IMR-90 (cell line): ENCODE measurements at regions not wholly inside any gene's neighbourhood (a gene's known extent, or its start where the extent isn't known, plus 50 kb on each side); places are given as distances from the start of the nearest gene placed in this dataset.

Experiments
- ATAC-seq: fragments of 200-7000 bp; cut with Tn5 transposase; 2 replicates; pipeline ENCODE4 v1.9.1; 2020; ENCODE audit warnings: low read depth, mild to moderate bottlenecking, moderate library complexity
- BruUV-seq: library from RNA; stranded (reverse); fragments of 400-500 nt; replicated peaks from 2 replicates; lab custom pipeline; 2021; lab: Mats Ljungman, UMichigan
- CTCF ChIA-PET: fragments of 300-600 bp; formaldehyde crosslinking; extraction: SDS; loops from one replicate; lab custom pipeline; 2021; ENCODE audit warnings: antibody characterized with exemption; lab: Yijun Ruan, JAX
- POLR2A ChIA-PET: fragments of 300-600 bp; sonication (Branson Sonifier 250); formaldehyde crosslinking; loops from one replicate; lab custom pipeline; 2022; ENCODE audit warnings: antibody characterized with exemption; ENCODE audit not compliant: unreplicated experiment; lab: Charles Lee
- DNase-seq: peaks from one replicate; pipeline ENCODE4 v3.0.0; 2013
- H2AFZ ChIP-seq: replicated peaks from 2 replicates; pipeline ENCODE3; 2013; ENCODE audit warnings: low read length, mild to moderate bottlenecking; ENCODE audit not compliant: poor library complexity
- H2AK5ac ChIP-seq: 2 replicates; pipeline ENCODE4 v1.6.1; 2013; ENCODE audit warnings: low read depth, low read length, inconsistent platforms
- H2AK9ac ChIP-seq: replicated peaks from 2 replicates; pipeline ENCODE3; 2013; ENCODE audit warnings: mild to moderate bottlenecking, low read depth, low read length, moderate library complexity; ENCODE audit not compliant: poor library complexity
- H2BK120ac ChIP-seq: 2 replicates; pipeline ENCODE4 v1.6.1; 2013; ENCODE audit warnings: low read depth, low read length, inconsistent platforms
- H2BK15ac ChIP-seq: 3 replicates; pipeline ENCODE4 v1.6.1; 2013; ENCODE audit warnings: low read depth, low read length, inconsistent platforms
- H2BK20ac ChIP-seq: 2 replicates; pipeline ENCODE4 v1.6.1; 2013; ENCODE audit warnings: low read depth, mild to moderate bottlenecking, inconsistent platforms, low read length, moderate library complexity
- H2BK5ac ChIP-seq: 2 replicates; pipeline ENCODE4 v1.6.1; 2013; ENCODE audit warnings: mild to moderate bottlenecking, low read depth, low read length, inconsistent platforms; ENCODE audit not compliant: poor library complexity, severe bottlenecking
- H3K14ac ChIP-seq: replicated peaks from 2 replicates; pipeline ENCODE4 v1.6.1; 2013; ENCODE audit warnings: low read depth, low read length, inconsistent platforms
- H3K18ac ChIP-seq: 2 replicates; pipeline ENCODE4 v1.6.1; 2013; ENCODE audit warnings: low read depth, low read length, control low read depth
- H3K23ac ChIP-seq: 2 replicates; pipeline ENCODE4 v1.6.1; 2013; ENCODE audit warnings: low read depth, low read length, inconsistent platforms
- H3K27ac ChIP-seq: 2 replicates; pipeline ENCODE4 v1.5.1; 2013; ENCODE audit warnings: mild to moderate bottlenecking, control low read depth, low read length; ENCODE audit not compliant: insufficient read depth
- H3K27me3 ChIP-seq: 2 replicates; pipeline ENCODE4 v1.6.1; 2013; ENCODE audit warnings: low read length; ENCODE audit not compliant: control insufficient read depth, insufficient read depth
- H3K36me3 ChIP-seq: 2 replicates; pipeline ENCODE4 v1.6.1; 2013; ENCODE audit warnings: low read length, mixed read lengths; ENCODE audit not compliant: control insufficient read depth, insufficient read depth
- H3K4ac ChIP-seq: 2 replicates; pipeline ENCODE4 v1.6.1; 2013; ENCODE audit warnings: low read depth, low read length, inconsistent platforms
- H3K4me1 ChIP-seq: 2 replicates; pipeline ENCODE4 v1.6.1; 2013; ENCODE audit warnings: low read length, mixed read lengths; ENCODE audit not compliant: control insufficient read depth, insufficient read depth
- H3K4me2 ChIP-seq: 2 replicates; pipeline ENCODE4 v1.6.1; 2013; ENCODE audit warnings: low read depth, mild to moderate bottlenecking, control low read depth, low read length, moderate library complexity
- H3K4me3 ChIP-seq: 2 replicates; pipeline ENCODE4 v1.5.1; 2013; ENCODE audit warnings: low read depth, mild to moderate bottlenecking, control low read depth, low read length, moderate library complexity; ENCODE audit not compliant: insufficient read depth
- H3K56ac ChIP-seq: 2 replicates; pipeline ENCODE4 v1.6.1; 2013; ENCODE audit warnings: low read length, inconsistent platforms; ENCODE audit not compliant: insufficient read depth; ENCODE audit errors: extremely low read depth
- H3K79me1 ChIP-seq, 2 experiments: 2 replicates each; pipeline ENCODE4 v1.6.1; 2013; ENCODE audit warnings: low read length in 2 of 2, inconsistent platforms in 1 of 2, low read depth in 1 of 2
- H3K9ac ChIP-seq: 2 replicates; pipeline ENCODE4 v1.6.1; 2013; ENCODE audit warnings: low read depth, low read length, control low read depth
- H3K9me1 ChIP-seq: 2 replicates; pipeline ENCODE4 v1.6.1; 2013; ENCODE audit warnings: low read length, inconsistent platforms; ENCODE audit not compliant: insufficient read depth
- H3K9me3 ChIP-seq: 2 replicates; pipeline ENCODE4 v1.6.1; 2013; ENCODE audit warnings: low read length; ENCODE audit not compliant: control insufficient read depth, insufficient read depth
- H4K20me1 ChIP-seq: 2 replicates; pipeline ENCODE4 v1.6.1; 2013; ENCODE audit warnings: low read length, inconsistent platforms; ENCODE audit not compliant: insufficient read depth
- H4K5ac ChIP-seq: 2 replicates; pipeline ENCODE4 v1.6.1; 2013; ENCODE audit warnings: mild to moderate bottlenecking, low read depth, low read length, control low read depth
- H4K8ac ChIP-seq, 2 experiments: 2 replicates each; pipeline ENCODE4 v1.6.1; 2013; ENCODE audit warnings: low read depth in 2 of 2, low read length in 2 of 2, control low read depth in 1 of 2, inconsistent platforms in 1 of 2
- H4K91ac ChIP-seq: 2 replicates; pipeline ENCODE4 v1.6.1; 2013; ENCODE audit warnings: low read depth, low read length, inconsistent platforms; ENCODE audit not compliant: insufficient read depth
- BHLHE40 ChIP-seq: fragments of 150-350 bp; IDR thresholded peaks from 2 replicates; pipeline ENCODE4 v1.6.1; 2016; ENCODE audit warnings: mild to moderate bottlenecking, low read depth, low read length
- CEBPB ChIP-seq: IDR thresholded peaks from 2 replicates; pipeline ENCODE4 v1.6.1; 2012; ENCODE audit warnings: low read depth, low read length, improper control_type of control experiment
- CHD1 ChIP-seq: IDR thresholded peaks from 2 replicates; pipeline ENCODE4 v1.6.1; 2012; ENCODE audit warnings: low read depth, low read length, improper control_type of control experiment
- FOS ChIP-seq: fragments of 150-350 bp; IDR thresholded peaks from 2 replicates; pipeline ENCODE4 v1.6.1; 2016; ENCODE audit warnings: low read depth, low read length
- MAFK ChIP-seq: IDR thresholded peaks from 2 replicates; pipeline ENCODE4 v1.6.1; 2012; ENCODE audit warnings: low read depth, low read length, improper control_type of control experiment
- MAZ ChIP-seq: IDR thresholded peaks from 2 replicates; pipeline ENCODE4 v1.6.1; 2012; ENCODE audit warnings: low read depth, mild to moderate bottlenecking, low read length, improper control_type of control experiment, moderate library complexity, borderline replicate concordance
- MXI1 ChIP-seq: IDR thresholded peaks from 2 replicates; pipeline ENCODE4 v1.6.1; 2012; ENCODE audit warnings: low read depth, mild to moderate bottlenecking, low read length, moderate library complexity, borderline replicate concordance
- NFE2L2 ChIP-seq: fragments of 150-350 bp; IDR thresholded peaks from 2 replicates; pipeline ENCODE4 v1.6.1; 2016; ENCODE audit warnings: low read depth, mild to moderate bottlenecking, low read length
- POLR2A ChIP-seq: IDR thresholded peaks from 2 replicates; pipeline ENCODE4 v1.6.1; 2012; ENCODE audit warnings: mild to moderate bottlenecking, low read depth, low read length
- RAD21 ChIP-seq: IDR thresholded peaks from 2 replicates; pipeline ENCODE4 v1.6.1; 2012; ENCODE audit warnings: low read length, improper control_type of control experiment
- RCOR1 ChIP-seq: IDR thresholded peaks from 2 replicates; pipeline ENCODE4 v1.6.1; 2012; ENCODE audit warnings: mild to moderate bottlenecking, low read length, improper control_type of control experiment; ENCODE audit not compliant: insufficient replicate concordance
- RFX5 ChIP-seq: IDR thresholded peaks from 2 replicates; pipeline ENCODE4 v1.8.0; 2012; ENCODE audit warnings: low read depth, mild to moderate bottlenecking, low read length, moderate library complexity
- SMC3 ChIP-seq: fragments of 150-350 bp; IDR thresholded peaks from 2 replicates; pipeline ENCODE4 v1.6.1; 2016; ENCODE audit warnings: low read depth, mild to moderate bottlenecking, antibody characterized with exemption, low read length, moderate library complexity
- WGBS, 2 experiments: methylation state at CpG; one replicate each; pipeline versions ENCODE4 v1.1.5 to v1.1.7; 2013; ENCODE audit warnings: missing lambda C conversion rate in 2 of 2; ENCODE audit not compliant: insufficient read length in 1 of 2; ENCODE audit errors: extremely low coverage in 2 of 2; 5-methylcytosine and 5-hydroxymethylcytosine counted together
- dilution Hi-C: fragments of 300-500 bp; cut with HindIII; formaldehyde crosslinking; loops from one replicate; pipeline ENCODE4 v1.14.3; 2018; ENCODE audit warnings: low sequenced_read_pairs; ENCODE audit not compliant: unreplicated experiment
- in situ Hi-C: fragments of 300-500 bp; cut with MboI; formaldehyde crosslinking; loops from 3 replicates; pipeline ENCODE4 v1.14.3; 2019; ENCODE audit warnings: low sequenced_read_pairs, inconsistent platforms, mixed read lengths
- intact Hi-C: fragments of 100-400 bp; cut with micrococcal nuclease; formaldehyde crosslinking; loops from 2 replicates; pipeline ENCODE4 v1.10.0; 2022
- TF ChIP-seq, protein P1 (sequence below): conservative IDR thresholded peaks from 2 replicates; pipeline ENCODE4 v1.5.1; 2012; ENCODE audit warnings: mild to moderate bottlenecking, low read depth, low read length, improper control_type of control experiment
- TF ChIP-seq, protein P2 (sequence below): fragments of 150-350 bp; IDR thresholded peaks from 2 replicates; pipeline ENCODE4 v1.6.1; 2016; ENCODE audit warnings: low read depth, mild to moderate bottlenecking, low read length, moderate library complexity, borderline replicate concordance
- TF ChIP-seq, protein P3 (sequence below): fragments of 150-350 bp; IDR thresholded peaks from 2 replicates; pipeline ENCODE4 v1.6.1; 2017; ENCODE audit warnings: mild to moderate bottlenecking, antibody characterized with exemption, low read length, low read depth

- H4K8ac ChIP-seq = no peak overlapping the region
- H3K9me1 ChIP-seq = no peaks in the 10 kb centered on the region
- H4K5ac ChIP-seq = no peak overlapping the region
- H3K9ac ChIP-seq = no peak overlapping the region
- H3K23ac ChIP-seq = no peak overlapping the region
- no peak overlapping the region for H3K56ac ChIP-seq
- H2AK9ac ChIP-seq = no peak overlapping the region
- no peak for TF ChIP-seq MAZ
- TF ChIP-seq MXI1 = no peak
- no peak for TF ChIP-seq FOS
- no peak for TF ChIP-seq RFX5
- TF ChIP-seq, protein P1, sequence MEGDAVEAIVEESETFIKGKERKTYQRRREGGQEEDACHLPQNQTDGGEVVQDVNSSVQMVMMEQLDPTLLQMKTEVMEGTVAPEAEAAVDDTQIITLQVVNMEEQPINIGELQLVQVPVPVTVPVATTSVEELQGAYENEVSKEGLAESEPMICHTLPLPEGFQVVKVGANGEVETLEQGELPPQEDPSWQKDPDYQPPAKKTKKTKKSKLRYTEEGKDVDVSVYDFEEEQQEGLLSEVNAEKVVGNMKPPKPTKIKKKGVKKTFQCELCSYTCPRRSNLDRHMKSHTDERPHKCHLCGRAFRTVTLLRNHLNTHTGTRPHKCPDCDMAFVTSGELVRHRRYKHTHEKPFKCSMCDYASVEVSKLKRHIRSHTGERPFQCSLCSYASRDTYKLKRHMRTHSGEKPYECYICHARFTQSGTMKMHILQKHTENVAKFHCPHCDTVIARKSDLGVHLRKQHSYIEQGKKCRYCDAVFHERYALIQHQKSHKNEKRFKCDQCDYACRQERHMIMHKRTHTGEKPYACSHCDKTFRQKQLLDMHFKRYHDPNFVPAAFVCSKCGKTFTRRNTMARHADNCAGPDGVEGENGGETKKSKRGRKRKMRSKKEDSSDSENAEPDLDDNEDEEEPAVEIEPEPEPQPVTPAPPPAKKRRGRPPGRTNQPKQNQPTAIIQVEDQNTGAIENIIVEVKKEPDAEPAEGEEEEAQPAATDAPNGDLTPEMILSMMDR = no peak
- TF ChIP-seq NFE2L2 = no peak
- TF ChIP-seq BHLHE40 = no peak
- TF ChIP-seq RAD21 = no peak
- TF ChIP-seq, protein P2, sequence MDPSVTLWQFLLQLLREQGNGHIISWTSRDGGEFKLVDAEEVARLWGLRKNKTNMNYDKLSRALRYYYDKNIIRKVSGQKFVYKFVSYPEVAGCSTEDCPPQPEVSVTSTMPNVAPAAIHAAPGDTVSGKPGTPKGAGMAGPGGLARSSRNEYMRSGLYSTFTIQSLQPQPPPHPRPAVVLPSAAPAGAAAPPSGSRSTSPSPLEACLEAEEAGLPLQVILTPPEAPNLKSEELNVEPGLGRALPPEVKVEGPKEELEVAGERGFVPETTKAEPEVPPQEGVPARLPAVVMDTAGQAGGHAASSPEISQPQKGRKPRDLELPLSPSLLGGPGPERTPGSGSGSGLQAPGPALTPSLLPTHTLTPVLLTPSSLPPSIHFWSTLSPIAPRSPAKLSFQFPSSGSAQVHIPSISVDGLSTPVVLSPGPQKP = no peak
- TF ChIP-seq POLR2A = no peak
- no peak for TF ChIP-seq MAFK
- no peak for TF ChIP-seq RCOR1
- TF ChIP-seq SMC3 = no peak
- TF ChIP-seq, protein P3, sequence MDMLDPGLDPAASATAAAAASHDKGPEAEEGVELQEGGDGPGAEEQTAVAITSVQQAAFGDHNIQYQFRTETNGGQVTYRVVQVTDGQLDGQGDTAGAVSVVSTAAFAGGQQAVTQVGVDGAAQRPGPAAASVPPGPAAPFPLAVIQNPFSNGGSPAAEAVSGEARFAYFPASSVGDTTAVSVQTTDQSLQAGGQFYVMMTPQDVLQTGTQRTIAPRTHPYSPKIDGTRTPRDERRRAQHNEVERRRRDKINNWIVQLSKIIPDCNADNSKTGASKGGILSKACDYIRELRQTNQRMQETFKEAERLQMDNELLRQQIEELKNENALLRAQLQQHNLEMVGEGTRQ = no peak
- no peak for TF ChIP-seq CEBPB
- TF ChIP-seq CHD1 = no peak
- dilution Hi-C loops = no loop called here
- H3K9me3 ChIP-seq = peaks cover 2% of the 10 kb centered on the region
- H2BK120ac ChIP-seq = no peak overlapping the region
- no peaks in the 10 kb centered on the region for H3K36me3 ChIP-seq
- no peaks in the 10 kb centered on the region for H3K27me3 ChIP-seq
- H3K79me1 ChIP-seq = no peaks in the 10 kb centered on the region
- H3K27ac ChIP-seq = no peak overlapping the region
- intact Hi-C loops = no loop called here
- no peak overlapping the region for H4K91ac ChIP-seq
- no CpG with 5 or more reads among the region's 1 CpG for WGBS, 2 experiments
- H2AFZ ChIP-seq = no peak overlapping the region
- no peak overlapping the region for H3K4me3 ChIP-seq
- H2BK5ac ChIP-seq = no peak overlapping the region
- peaks cover 4% of the 10 kb centered on the region; the same call in 1 of the 2 replicates for H3K4me1 ChIP-seq
- no peak overlapping the region for H3K4me2 ChIP-seq
- no peaks in the 10 kb centered on the region for H4K20me1 ChIP-seq
- DNase-seq (peak; percentile 16), ATAC-seq (no peak)
- no TSS peak for BruUV-seq
- H2AK5ac ChIP-seq = no peak overlapping the region
- ChIA-PET POLR2A (no interaction called here), CTCF (no interaction called here)
- H2BK15ac ChIP-seq = no peak overlapping the region
- no peak overlapping the region for H3K14ac ChIP-seq
- in situ Hi-C loops = no loop called here
- H3K18ac ChIP-seq = no peak overlapping the region
- no peak overlapping the region for H2BK20ac ChIP-seq
- no peak overlapping the region for H3K4ac ChIP-seq
Observed at GRCh38 chr2:195356026-195356425, 301.0 kb upstream of the SLC39A10 start.
